C4-2B (cell line): ENCODE measurements at regions not wholly inside any gene's neighbourhood (a gene's known extent, or its start where the extent isn't known, plus 50 kb on each side); places are given as distances from the start of the nearest gene placed in this dataset.

Experiments used
- H3K27ac ChIP-seq: fragments of 450-650 bp; 2 replicates; pipeline ENCODE4 v1.5.1; 2017
- CTCF ChIP-seq: fragments of 450-650 bp; conservative IDR thresholded peaks from 2 replicates; pipeline ENCODE4 v1.5.1; 2017; ENCODE audit warnings: mild to moderate bottlenecking
- ZFX ChIP-seq: fragments of 450-650 bp; IDR thresholded peaks from 2 replicates; pipeline ENCODE4 v1.6.1; 2017

- TF ChIP-seq ZFX, result no peak
- no peak for TF ChIP-seq CTCF
- H3K27ac ChIP-seq, result no peak overlapping the region
These were observed 209.8 kb upstream of the GYPC start for GRCh38 chr2:126446106-126446695.

- TF ChIP-seq CTCF, result no peak
- TF ChIP-seq ZFX, result no peak
- no peak overlapping the region for H3K27ac ChIP-seq
These were observed 207.3 kb upstream of the GYPC start for GRCh38 chr2:126448611-126449010.

GRCh38 chr2:126449677-126450076 is 206.3 kb upstream of the GYPC start:
- no peak for TF ChIP-seq CTCF
- H3K27ac ChIP-seq, result no peak overlapping the region

- TF ChIP-seq ZFX, result no peak
- no peak for TF ChIP-seq CTCF
These were observed 191.9 kb upstream of the GYPC start for GRCh38 chr2:126463892-126464674.

GRCh38 chr2:126467367-126468054 is 188.4 kb upstream of the GYPC start:
- TF ChIP-seq ZFX (no peak), CTCF (no peak)
- H3K27ac ChIP-seq, result no peak overlapping the region

More at GRCh38 chr2:126463892-126464674, 191.9 kb upstream of the GYPC start:
- no peak overlapping the region for H3K27ac ChIP-seq

- no peak overlapping the region for H3K27ac ChIP-seq
- TF ChIP-seq CTCF, result no peak
- TF ChIP-seq ZFX, result no peak
These were observed 180.9 kb upstream of the GYPC start for GRCh38 chr2:126475031-126475430.

- H3K27ac ChIP-seq, result no peak overlapping the region
- TF ChIP-seq CTCF (no peak), ZFX (no peak)
These were observed 179.3 kb upstream of the GYPC start for GRCh38 chr2:126476691-126477090.
